Transverse colon (tissue), 4 donors: ENCODE measurements at regions not wholly inside any gene's neighbourhood (a gene's known extent, or its start where the extent isn't known, plus 50 kb on each side); places are given as distances from the start of the nearest gene placed in this dataset.
"Not testable (repeated sequence)": the region's sequence is repeated elsewhere in the genome, so short reads cannot be mapped to it uniquely, and the experiment has no call there.

Experiments used
- DNase-seq: peaks from one replicate; pipeline ENCODE4 v3.0.0-alpha.2; 2019
- H3K27ac ChIP-seq, 4 donors: fragments of 200-600 bp; sonication (generic); 2 replicates each; pipeline ENCODE4 v1.5.1; 2016 to 2018; ENCODE audit warnings: inconsistent platforms in 4 of 4
- H3K27me3 ChIP-seq: fragments of 200-600 bp; sonication (generic); 2 replicates; pipeline ENCODE4 v1.5.1; 2017; ENCODE audit warnings: inconsistent platforms
- H3K36me3 ChIP-seq, 4 donors: fragments of 200-600 bp; sonication (generic); 2 replicates each; pipeline ENCODE4 v1.5.1; 2017 to 2019; ENCODE audit warnings: inconsistent platforms in 4 of 4
- H3K4me1 ChIP-seq, 4 donors: fragments of 200-600 bp; sonication (generic); 2 replicates each; pipeline ENCODE4 v1.5.1; 2017 to 2020; ENCODE audit warnings: inconsistent platforms in 4 of 4
- H3K4me3 ChIP-seq, 4 donors: fragments of 200-600 bp; sonication (generic); 1 replicate in 1 of 4; 2 replicates in 3 of 4; pipeline versions ENCODE4 v1.5.1 to v1.6.1; 2017 to 2019; ENCODE audit warnings: inconsistent platforms in 4 of 4
- H3K9me3 ChIP-seq, 2 donors: fragments of 200-600 bp; sonication (generic); 2 replicates each; pipeline ENCODE4 v1.5.1; 2017 to 2019; ENCODE audit warnings: inconsistent platforms in 2 of 2
- CTCF ChIP-seq, 5 experiments: fragments of 200-600 bp in 3 of 5; fragments of 450-650 bp in 2 of 5; sonication (generic) in 3 of 5; IDR thresholded peaks; 1 replicate in 2 of 5; 2 replicates in 3 of 5; pipeline ENCODE4 v1.5.1; 2016 to 2017; ENCODE audit warnings: antibody characterized with exemption in 5 of 5, inconsistent platforms in 3 of 5, mild to moderate bottlenecking in 2 of 5, moderate library complexity in 1 of 5
- EP300 ChIP-seq: sonication (generic); formaldehyde crosslinking; IDR thresholded peaks from one replicate; pipeline ENCODE4 v1.6.1; 2017; ENCODE audit warnings: antibody characterized with exemption, low read depth
- POLR2A ChIP-seq: fragments of 450-650 bp; IDR thresholded peaks from one replicate; pipeline ENCODE4 v1.6.1; 2016; ENCODE audit warnings: antibody characterized with exemption, mild to moderate bottlenecking, moderate library complexity
- POLR2AphosphoS5 ChIP-seq, 3 donors: sonication (generic); formaldehyde crosslinking; IDR thresholded peaks; one replicate each; pipeline ENCODE4 v1.6.1; 2016; ENCODE audit warnings: antibody characterized with exemption in 3 of 3
- WGBS, 2 donors: methylation state at CpG; one replicate each; pipeline ENCODE4 v1.1.5; 2018; ENCODE audit warnings: low coverage in 1 of 2; 5-methylcytosine and 5-hydroxymethylcytosine counted together
- in situ Hi-C, 4 donors: fragments of 200-750 bp; cut with MboI; loops; one replicate each; pipeline versions ENCODE4 v1.15.0 to v1.15.1; 2017; ENCODE audit warnings: low sequenced_read_pairs in 3 of 4, low pct_ligation_motif_present in 1 of 4, low pct_unique_long_range_greater_than_20kb in 1 of 4
- intact Hi-C: fragments of 100-400 bp; cut with DNase I; formaldehyde crosslinking; loops from one replicate; pipeline ENCODE4 v1.15.1; 2023; ENCODE audit warnings: low total_unique reads

GRCh38 chr14:86331341-86331740 is 801.4 kb downstream of the FLRT2 start:
- intact Hi-C loops (no loop called here), in situ Hi-C loops (no loop called here)
- H3K27me3 ChIP-seq: no peaks in the 10 kb centered on the region
- no peaks in the 10 kb centered on the region for H3K4me1 ChIP-seq
- TF ChIP-seq POLR2AphosphoS5 (IDR thresholded peaks at IDR 0.05) (no peak), CTCF (IDR thresholded peaks at IDR 0.05) (no peak), EP300 (no peak), POLR2A (no peak)
- WGBS, 2 donors: 48 to 78% methylated on average over 3 of the region's 3 CpGs
- H3K27ac ChIP-seq: no peak overlapping the region
- no peaks in the 10 kb centered on the region for H3K9me3 ChIP-seq
- no peaks in the 10 kb centered on the region for H3K36me3 ChIP-seq
- DNase-seq: no peak
- no peak overlapping the region for H3K4me3 ChIP-seq

- intact Hi-C loops (no loop called here), in situ Hi-C loops (no loop called here)
- WGBS, 2 donors: 70 to 74% methylated on average over 3 of the region's 3 CpGs
Observed at GRCh38 chr14:86321151-86321550, 791.2 kb downstream of the FLRT2 start.

GRCh38 chr14:86312154-86312665 is 782.3 kb downstream of the FLRT2 start:
- H3K36me3 ChIP-seq, DNase-seq, H3K27me3 ChIP-seq, H3K4me1 ChIP-seq, in situ Hi-C loops, H3K4me3 ChIP-seq, H3K27ac ChIP-seq, H3K9me3 ChIP-seq, intact Hi-C loops: not testable (repeated sequence)
- 87 to 95% methylated on average over 6 to 18 of the region's 19 CpGs for WGBS, 2 donors

More at GRCh38 chr14:86321151-86321550, 791.2 kb downstream of the FLRT2 start:
- Histone ChIP-seq H3K36me3 (no peaks in the 10 kb centered on the region), H3K27ac (no peak overlapping the region), H3K27me3 (no peaks in the 10 kb centered on the region), H3K4me1 (no peaks in the 10 kb centered on the region), H3K4me3 (no peak overlapping the region), H3K9me3 (no peaks in the 10 kb centered on the region)
- TF ChIP-seq POLR2AphosphoS5 (IDR thresholded peaks at IDR 0.05) (no peak), EP300 (no peak), CTCF (IDR thresholded peaks at IDR 0.05) (no peak), POLR2A (no peak)
- no peak for DNase-seq

- no peak for DNase-seq
- intact Hi-C loops: no loop called here
Observed at GRCh38 chr14:86311151-86311550, 781.2 kb downstream of the FLRT2 start.

More at GRCh38 chr14:86311151-86311550, 781.2 kb downstream of the FLRT2 start:
- Histone ChIP-seq H3K4me3 (no peak overlapping the region), H3K4me1 (no peaks in the 10 kb centered on the region), H3K27ac (no peak overlapping the region), H3K36me3 (no peaks in the 10 kb centered on the region), H3K27me3 (no peaks in the 10 kb centered on the region), H3K9me3 (no peaks in the 10 kb centered on the region)
- WGBS, 2 donors: 76 to 85% methylated on average over 3 of the region's 3 CpGs
- TF ChIP-seq EP300 (no peak), POLR2A (no peak), POLR2AphosphoS5 (IDR thresholded peaks at IDR 0.05) (no peak), CTCF (IDR thresholded peaks at IDR 0.05) (no peak)
- in situ Hi-C loops: no loop called here
